ENCODE measurements at regions not wholly inside any gene's neighbourhood (a gene's known extent, or its start where the extent isn't known, plus 50 kb on each side); places are given as distances from the start of the nearest gene placed in this dataset.
"Not testable (repeated sequence)": the region's sequence is repeated elsewhere in the genome, so short reads cannot be mapped to it uniquely, and the experiment has no call there.

DNA sequence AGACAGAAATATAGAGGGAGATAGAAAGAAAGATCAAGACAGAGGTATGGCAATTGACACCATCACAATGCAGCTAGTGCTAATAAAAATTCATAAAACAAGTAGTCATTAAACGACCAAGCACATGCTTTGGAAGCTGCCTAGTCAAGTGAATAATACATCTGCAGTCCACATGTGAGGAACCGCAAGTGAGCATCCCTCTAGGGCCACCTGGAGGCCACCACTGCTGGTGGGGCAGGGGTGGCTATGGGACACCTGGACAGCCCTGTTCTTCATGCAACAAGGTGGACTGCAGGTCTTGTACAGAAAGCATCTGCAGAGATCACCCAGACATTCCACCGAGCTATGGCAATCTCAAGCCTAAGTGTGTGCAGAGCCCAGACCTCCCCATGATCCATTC lies 451.1 kb upstream of the PFKP start:
- no peak for DNase-seq

DNA sequence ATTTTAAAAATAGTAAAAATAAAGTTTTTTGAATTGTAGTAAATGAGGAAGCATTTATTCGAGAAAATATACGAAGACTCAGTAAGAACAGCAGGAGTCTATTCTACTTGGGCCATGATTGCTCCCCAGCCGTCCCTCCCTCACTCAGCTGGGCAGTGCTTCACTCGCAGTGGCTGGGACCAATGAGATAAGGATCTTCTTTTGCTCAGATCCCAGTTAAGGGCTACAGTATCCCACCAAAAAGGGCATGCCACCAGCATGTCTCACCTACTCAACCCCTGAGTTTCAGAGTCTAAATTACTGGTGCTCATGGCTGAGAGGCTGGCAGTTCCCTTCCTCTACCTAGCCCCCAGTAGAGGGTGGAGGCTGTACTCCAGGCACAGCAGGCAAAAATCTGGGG lies 455.7 kb upstream of the PFKP start:
- DNase-seq: no peak

DNA sequence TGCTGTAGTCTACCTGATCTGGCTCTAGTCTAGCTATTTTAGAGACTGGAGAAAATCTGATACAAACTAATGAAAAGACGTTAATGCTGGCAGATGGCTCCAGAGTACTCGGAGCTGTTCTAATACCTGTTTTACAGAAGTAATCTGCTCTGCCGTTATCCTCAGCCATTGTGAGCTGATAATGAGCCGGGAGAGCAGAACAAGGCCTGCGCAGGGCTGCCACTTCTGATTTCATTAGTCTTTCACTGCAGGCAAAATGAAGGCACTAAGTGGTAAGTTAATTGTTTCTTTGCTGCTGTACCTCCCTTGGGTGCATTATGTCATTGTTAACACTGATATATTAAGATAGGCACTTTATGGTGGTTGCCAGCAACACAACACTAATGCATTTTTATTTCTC lies 456.4 kb upstream of the PFKP start:
- DNase-seq: peak; percentile 27

DNA sequence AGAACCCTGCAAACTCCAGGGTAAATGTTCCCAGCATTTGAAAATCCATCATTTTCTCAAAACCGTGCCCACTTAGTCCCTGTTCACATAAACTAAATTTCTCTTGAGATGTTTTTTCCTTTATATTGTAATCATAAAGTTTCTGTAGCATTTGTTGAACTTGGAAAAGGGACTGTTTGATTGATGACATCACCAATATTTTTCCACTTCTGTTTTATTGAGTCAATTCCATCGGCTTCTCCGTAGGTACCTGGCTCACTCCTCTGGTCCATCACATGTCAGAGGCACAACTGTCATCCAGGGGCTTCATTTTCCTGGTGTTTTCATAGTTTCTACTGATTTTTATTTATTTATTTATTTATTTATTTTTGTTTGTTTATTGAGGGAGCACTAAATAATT lies 462.5 kb upstream of the PFKP start:
- no peak for DNase-seq

DNA sequence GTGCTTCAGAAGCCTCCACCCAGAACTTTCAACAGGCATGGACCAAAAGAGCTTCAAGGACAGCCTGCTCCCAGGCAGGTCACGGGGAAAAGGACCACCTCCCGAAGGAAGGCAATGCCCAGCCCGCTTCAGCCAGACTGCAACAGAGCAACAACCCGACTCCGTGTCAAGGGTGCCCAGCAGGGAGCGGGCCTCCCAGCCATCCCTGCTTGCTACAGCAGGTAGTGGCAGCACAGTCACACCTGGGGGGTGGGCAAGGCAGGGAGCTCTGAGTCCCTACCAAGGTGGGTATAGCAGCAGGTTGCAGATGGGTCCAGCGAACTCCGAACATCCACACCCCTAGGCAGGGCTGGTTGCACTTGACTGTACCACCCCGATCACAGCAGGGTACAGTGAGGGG lies 467.8 kb upstream of the PFKP start:
- no peak for DNase-seq

DNA sequence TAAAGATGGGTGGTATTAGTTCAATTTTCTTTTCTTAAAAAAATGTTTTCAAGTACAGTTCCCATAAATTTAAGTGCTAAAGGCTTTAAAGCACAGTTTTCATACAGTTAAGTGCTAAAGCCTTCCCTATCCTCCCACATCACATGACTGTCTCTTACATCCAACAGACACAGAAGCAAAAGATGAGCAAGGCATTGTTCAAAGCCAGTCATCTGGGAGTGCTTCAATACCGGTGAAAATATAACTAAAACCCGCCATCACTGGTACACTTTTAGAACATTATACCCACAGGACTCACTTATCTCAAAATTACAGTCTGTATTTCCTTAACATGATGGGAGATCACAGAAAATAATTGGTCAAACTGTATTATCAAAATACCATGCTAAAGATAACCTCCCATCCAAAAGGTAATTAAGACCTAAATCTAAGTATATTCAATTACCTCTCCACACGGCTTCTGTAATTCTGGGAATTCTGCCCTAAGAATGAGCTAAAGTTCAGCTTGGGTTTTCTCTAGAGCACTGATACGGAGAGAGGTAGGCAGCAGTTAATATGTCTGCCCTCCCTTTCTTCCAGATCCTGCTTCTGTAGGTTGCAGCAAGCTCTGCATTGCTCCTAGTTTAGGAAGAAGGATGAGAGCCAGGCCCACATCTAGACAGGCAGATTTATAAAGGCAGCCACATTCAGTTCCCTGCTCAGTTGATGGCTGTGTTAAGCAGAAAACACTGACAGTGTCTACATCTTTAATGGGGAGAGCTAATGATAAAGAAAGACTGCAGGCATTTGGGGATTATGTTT lies 474.8 kb upstream of the PFKP start:
- no peak for DNase-seq

DNA sequence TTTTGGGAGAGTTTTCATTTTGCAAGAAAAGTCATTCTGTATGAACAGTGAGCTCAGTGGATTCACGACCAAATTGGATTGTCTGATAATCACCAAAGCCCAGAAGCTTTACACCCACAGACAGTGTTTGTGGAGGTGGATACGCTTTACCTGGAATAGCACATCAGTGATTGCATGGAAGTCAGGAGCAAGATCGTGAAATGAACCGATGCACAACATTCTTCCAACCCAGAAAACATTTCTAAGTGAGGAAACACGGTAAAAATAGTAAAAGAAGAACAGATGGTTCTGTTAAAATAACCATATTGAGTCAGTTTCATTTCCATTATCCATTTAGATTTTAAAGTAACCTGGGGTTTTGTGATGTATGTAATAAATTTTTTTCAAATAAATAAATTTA lies 478.2 kb upstream of the PFKP start:
- DNase-seq: no peak

DNA sequence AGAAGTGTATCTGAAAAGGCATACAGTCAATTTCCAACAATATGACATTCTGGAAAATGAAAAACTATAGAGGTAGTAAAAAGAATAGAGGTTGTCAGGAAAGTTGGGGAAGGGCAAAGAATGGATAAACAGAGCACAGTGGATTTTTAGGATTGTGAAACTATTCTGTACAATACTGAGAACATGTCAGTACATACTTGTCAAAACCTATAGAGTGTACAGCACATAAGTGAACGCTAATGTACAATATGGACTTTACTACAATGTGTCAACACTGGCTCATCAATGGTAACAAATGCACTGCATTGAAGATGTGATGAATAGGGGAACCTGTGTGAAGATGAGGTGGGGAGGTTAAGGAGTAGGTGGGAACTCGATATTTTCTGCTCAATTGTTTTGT lies 483.0 kb upstream of the PFKP start:
- no peak for DNase-seq

DNA sequence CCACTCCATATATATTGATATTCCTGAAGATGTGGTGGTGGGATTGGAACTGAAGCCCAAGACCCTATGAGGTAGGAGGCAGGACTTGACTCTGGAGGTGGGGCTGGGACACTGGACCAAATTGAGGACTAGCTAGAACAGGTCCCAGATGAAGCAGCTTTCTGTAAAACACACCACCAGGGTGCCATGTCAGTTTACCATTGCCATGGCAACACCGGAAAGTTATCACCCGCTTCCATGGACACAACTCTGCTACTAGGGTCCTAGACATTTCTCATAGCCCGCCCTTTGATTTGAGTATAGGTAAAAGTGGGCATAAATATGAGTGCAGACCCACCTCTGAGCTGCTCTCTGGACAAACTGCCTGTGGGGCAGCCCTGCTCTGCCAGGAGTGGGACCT lies 490.5 kb upstream of the PFKP start:
- no peak for DNase-seq

DNA sequence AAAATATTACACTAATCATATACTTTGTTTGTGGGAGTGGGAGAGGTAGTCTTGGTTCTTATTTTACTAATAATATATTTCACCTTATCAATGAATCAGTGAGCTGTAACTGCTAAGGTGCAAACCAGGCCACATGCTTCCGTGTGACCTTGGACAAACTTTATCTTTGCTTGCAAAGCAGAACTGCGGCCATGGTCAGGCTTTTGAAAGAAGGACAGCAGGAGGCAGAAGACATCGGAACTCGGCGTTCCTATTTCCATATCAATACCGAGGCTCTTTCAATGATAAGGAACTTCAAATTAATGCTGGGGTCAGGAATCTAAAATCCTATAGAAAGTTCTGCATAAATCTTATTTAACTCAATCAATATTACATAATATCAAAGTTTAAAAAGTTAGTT lies 491.9 kb upstream of the PFKP start:
- no peak for DNase-seq

DNA sequence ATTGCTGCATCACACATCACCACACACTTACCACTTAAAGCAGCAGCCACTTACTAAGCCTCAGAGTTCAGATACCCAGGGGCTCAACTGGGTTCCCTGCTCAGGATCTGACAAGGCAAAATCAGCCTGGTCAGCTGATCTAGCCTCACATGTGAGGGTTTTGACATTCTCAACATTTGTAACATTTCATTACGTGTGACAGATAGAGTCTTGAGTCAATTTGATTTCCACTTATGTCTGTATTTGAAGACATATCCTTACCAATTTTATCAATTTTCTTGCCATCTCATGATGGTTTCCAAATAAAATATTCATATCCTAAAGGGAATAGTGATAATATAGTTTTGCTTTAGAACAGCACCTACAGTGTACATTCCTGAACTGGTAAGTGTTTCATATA lies 494.7 kb upstream of the PFKP start:
- DNase-seq: no peak

DNA sequence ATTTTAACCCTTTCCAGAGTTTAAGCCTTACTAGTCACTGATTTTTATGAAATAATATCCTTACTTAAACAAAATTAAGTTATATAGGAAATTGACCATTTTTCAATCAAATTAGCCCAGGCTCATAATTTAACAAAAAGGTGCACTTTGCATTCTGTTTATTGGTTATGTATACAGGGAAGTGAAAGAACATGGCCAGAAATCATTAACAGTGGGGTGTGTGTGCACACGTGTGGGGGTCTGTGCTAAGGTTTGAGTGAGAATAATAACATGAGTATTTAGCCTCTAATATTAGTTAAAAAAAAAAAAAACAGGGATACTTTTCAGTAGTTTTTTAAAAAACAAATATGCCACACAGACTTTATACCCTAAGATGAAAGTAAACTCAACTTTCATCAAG lies 510.5 kb upstream of the PFKP start:
- DNase-seq: no peak

DNA sequence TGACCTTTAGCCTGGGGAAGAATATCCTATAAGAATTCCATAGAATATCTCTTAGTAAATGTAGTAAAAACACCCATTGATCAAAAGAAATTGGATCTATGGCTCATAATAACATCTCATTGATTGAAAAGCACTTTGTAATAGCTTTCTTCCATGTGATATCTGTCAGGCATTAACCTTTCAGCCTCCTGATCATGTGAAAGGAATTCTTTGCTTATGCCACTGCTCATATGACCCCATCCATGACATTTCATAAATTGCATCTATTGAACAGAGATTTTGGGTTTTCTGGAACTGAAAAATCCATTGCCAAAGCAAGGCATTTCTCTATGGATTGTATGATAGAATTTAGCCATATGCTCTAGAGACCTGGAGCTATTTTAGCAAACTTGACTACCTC lies 519.3 kb upstream of the PFKP start:
- DNase-seq: no peak

DNA sequence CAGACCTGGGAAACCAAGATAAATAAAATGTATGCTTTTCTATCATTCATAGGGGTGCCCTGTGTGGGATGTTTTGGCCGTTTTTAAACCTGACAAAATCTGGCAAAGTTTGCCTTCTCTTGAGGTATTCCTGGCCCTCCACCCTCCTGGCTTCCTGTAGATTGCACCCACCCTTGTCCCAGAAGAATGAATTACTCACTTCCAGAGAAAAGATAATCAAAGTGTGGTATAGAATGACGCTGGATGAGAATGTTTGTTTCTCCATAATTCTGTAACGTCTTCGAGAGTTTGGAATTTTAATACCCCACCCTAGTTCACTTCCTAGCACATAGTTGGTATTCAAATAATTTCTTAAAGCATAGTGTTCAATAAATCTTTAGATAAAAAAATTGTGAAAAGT lies 519.7 kb upstream of the PFKP start:
- DNase-seq: no peak

DNA sequence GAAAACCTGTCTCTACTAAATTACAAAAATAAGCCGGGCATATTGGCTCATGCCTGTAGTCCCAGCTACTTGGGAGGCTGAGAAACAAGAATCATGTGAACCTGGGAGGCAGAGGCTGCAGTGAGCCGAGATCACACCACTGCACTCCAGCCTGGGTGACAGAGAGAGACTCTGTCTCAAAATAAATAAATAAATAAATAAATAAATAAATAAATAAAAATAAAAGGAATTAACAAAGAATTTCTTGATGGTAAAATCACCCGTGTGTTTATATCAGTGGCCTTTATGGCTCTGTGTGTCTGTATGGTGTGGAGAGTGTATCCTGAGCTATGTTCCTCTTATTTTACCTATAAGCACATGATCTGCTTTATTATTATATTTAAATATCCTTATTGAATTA lies 520.5 kb upstream of the PFKP start:
- not testable (repeated sequence) for DNase-seq

DNA sequence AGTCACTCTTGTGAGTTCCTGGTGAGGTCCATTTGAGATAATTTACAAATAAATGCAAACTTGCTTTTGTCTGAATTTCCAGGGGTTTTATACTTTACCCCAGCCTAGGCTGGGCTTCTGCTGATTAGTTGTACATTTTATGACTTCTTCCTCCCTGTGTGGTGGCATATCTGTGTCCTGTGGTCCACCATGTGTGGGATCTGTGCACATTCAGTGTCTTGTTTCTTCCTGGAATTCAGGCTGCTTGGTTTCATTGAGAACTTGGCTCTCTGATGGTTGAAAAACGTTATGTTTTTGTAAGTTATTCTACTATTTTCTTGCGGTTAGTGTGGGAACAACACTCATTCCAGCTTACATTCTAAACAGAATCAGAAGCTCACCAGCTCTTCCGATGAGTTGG lies 523.4 kb upstream of the PFKP start:
- DNase-seq: no peak

DNA sequence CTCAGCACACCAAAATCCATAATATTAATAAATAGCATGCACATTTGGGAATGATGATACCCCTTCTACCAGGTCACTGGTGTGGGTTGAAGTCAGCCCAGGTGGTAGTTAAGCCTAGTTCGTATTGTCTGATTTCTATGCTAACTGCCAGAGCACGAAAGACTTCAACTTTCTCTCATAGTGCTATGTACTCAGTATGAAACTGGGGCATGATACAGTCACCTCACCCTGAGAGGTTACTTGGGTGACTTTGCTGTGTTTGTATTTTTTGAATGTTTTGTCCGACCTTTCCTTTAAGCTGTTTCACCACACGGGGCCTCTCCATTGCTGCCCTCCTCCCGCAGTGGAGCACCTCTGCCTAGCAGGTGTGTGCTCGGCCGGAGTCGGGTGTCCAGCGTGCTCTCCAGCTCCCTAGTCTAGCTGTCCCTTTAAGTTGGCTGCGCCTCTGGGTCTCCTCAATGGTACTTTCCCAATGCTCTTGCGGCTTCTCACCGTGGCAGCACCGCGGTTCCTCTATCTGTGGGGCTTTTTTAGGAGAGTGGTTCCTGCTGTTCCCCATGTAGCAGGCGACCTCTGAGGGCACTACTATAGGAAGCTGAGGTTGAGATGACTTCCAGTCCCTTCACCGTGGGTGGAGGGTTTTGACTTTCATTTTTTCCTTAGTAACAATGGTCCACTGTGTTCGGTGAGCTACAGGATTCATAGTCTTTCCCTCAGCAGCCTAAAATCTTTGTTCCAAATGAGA lies 524.0 kb upstream of the PFKP start:
- no peak for DNase-seq

DNA sequence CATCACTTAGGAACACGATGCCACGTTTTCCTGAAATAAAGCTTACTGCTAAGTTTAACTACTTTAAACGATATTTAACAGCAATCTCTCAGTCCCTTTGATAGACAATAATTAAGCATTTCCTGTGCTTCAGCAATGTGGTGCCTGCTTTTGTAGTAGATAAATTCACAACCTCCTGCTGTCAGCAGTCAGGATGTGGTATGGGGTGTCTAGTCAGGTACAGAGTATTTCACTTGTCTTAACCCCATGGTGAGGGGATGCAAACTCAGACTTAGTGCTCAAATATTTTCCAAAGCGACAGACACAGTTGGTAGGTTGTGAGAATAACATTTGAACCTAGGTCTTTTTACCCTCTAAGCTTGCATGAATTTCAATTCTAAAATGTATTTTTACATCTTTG lies 526.2 kb upstream of the PFKP start:
- no peak for DNase-seq

DNA sequence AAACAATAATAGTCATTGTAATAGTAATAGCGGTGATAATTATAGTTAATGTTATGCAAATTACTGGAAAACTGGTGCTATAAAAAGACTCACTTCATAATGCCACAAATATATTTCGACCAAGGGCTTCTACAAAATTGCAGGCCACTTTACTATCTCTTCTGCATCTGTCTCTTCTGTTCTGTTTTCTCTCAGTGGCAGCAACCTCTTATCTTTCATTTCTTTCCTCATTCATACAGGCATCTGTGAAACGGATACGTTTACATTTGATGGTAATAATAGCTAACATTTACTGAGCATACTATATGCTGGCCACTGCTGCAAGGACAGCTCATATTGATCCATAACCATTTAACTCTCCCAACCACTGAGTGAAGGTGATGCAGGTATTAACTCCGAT lies 537.4 kb upstream of the PFKP start:
- no peak for DNase-seq

DNA sequence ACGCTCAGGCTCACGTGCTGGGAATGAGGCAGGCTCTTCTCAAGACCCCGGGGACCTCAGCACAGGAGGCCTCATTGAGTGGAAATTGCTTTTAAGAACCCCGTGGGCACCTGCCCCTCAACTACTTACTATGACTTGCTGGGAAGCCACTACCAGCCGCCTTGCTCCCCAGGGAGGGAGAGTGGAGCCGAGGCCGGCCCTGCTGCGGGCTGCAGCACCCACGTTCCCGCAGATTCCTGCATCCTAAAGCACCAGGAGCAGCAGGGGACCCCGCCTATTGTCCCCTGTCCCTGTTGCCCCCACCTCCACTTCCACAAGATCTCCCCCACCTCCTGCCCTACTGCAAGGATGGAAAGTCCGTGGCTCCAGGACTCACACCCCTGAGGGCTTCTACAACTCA lies 541.6 kb upstream of the PFKP start:
- DNase-seq: no peak

DNA sequence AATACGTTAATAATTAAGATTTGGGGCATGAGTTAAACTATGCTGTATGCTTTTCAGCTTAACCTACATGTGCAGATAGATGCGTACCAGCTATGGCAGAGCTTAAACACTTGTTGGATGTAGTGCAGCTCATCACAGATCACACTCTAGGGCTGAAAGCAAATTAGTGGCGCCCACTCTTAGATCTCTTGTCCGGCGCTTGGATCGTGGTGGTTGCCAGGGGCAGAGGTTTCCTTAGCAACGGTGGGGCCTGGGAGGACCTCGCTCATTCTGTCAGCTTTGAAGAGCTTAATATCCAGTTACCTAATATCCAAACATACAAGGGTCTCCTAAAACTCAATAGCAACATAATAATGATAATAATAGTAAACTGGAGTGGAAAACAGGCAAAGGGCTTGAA lies 548.2 kb upstream of the PFKP start:
- DNase-seq: no peak

DNA sequence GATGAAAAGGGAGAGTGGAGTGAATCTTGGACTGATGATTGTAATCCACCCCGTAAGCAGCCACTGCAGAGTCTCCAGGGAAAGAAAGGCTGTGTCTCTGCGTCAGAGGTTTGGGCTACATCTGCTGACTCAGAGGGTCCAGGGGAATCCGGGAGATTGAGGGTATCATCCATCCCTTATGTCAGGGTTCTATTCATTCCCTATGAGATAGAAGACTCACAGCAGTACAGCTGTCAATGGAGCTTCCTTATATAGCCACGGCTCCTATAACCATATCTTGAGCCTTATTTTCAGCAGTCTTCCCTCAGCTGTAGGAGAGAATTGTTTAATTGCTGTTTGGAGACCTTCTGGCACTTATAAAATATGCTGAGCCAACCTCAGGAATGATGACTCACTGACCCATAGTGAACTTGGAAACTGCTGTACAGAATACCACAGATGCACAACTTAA lies 558.2 kb upstream of the PFKP start:
- no peak for DNase-seq

DNA sequence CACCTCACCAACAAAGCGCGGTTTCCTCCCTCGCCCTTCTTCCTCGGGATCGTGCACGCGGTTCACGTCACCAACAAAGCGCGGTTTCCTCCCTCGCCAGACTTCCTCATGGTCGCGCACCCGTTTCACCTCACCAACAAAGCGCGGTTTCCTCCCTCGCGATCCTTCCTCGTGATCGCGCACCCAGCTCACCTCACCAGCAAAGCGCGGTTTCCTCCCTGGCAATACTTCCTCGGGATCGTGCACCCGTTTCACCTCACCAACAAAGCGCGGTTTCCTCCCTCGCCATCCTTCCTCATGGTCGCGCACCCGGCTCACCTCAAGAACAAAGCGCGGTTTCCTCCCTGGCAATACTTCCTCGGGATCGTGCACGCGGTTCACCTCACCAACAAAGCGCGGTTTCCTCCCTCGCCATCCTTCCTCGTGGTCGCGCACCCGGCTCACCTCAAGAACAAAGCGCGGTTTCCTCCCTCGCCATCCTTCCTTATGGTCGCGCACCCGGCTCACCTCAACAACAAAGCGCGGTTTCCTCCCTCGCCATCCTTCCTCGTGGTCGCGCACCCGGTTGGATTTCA lies 565.9 kb upstream of the PFKP start:
- not testable (repeated sequence) for DNase-seq

DNA sequence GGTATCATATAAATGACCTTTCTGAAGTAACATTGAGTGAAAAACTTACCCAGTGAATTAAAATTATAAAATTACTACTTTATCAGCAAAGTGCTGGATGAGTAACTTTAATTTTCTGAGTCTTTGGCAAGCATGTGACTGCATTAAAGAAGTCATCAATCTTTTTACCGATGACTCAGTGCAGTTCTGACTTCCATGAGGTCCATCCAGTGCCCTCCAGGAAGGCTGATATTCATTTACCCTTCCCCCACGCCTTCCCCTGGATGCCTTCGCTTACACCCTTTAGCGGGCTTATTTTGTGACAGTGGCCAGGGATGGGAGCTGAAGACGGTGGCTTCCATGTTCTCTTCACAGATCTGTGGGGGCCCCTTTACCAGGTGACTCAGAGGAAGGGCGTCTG lies 572.9 kb upstream of the PFKP start:
- no peak for DNase-seq

Measured in NCI-H345 (cell line).